CD8-positive, alpha-beta memory T cell (primary cell): ENCODE measurements at regions not wholly inside any gene's neighbourhood (a gene's known extent, or its start where the extent isn't known, plus 50 kb on each side); places are given as distances from the start of the nearest gene placed in this dataset.

ENCODE experiments used
- CTCF ChIA-PET: fragments of 350-600 bp; sonication (Branson Sonifier 250); formaldehyde crosslinking; loops from one replicate; lab custom pipeline; 2021; ENCODE audit warnings: antibody characterized with exemption; lab: Charles Lee
- POLR2A ChIA-PET: fragments of 350-600 bp; sonication (Branson Sonifier 250); formaldehyde crosslinking; loops from one replicate; lab custom pipeline; 2021; ENCODE audit warnings: antibody characterized with exemption; lab: Charles Lee
- DNase-seq, 5 donors: peaks; one replicate each; pipeline versions ENCODE4 v3.0.0 to v3.0.0-alpha.2; 2020 to 2022; ENCODE audit warnings: mixed read lengths in 1 of 5
- H3K27ac ChIP-seq: one replicate; pipeline ENCODE4 v1.7.0; 2013; ENCODE audit warnings: low read depth, mild to moderate bottlenecking, low read length, moderate library complexity
- H3K27me3 ChIP-seq: 2 replicates; pipeline ENCODE4 v1.7.0; 2013; ENCODE audit warnings: low read length, mild to moderate bottlenecking; ENCODE audit not compliant: insufficient read depth, poor library complexity, severe bottlenecking
- H3K36me3 ChIP-seq: 2 replicates; pipeline ENCODE4 v1.7.0; 2013; ENCODE audit warnings: mild to moderate bottlenecking, low read length, moderate library complexity; ENCODE audit not compliant: insufficient read depth
- H3K4me1 ChIP-seq: 2 replicates; pipeline ENCODE4 v1.7.0; 2013; ENCODE audit warnings: mild to moderate bottlenecking, low read length, moderate library complexity; ENCODE audit not compliant: insufficient read depth
- H3K4me3 ChIP-seq: 2 replicates; pipeline ENCODE4 v1.7.0; 2013; ENCODE audit warnings: mild to moderate bottlenecking, low read length
- H3K9me3 ChIP-seq: 2 replicates; pipeline ENCODE4 v1.7.0; 2013; ENCODE audit warnings: mild to moderate bottlenecking, low read length
- H3K27ac Mint-ChIP-seq, 8 donors: one replicate each; pipeline ENCODE4 v1.8.0; 2020 to 2021; ENCODE audit warnings: mixed read lengths in 8 of 8, mild to moderate bottlenecking in 6 of 8, inconsistent platforms in 3 of 8, moderate library complexity in 3 of 8
- H3K27me3 Mint-ChIP-seq, 2 donors: one replicate each; pipeline ENCODE4 v1.8.0; 2020 to 2021; ENCODE audit warnings: mixed read lengths in 2 of 2, mild to moderate bottlenecking in 1 of 2, moderate library complexity in 1 of 2
- H3K36me3 Mint-ChIP-seq, 3 donors: one replicate each; pipeline ENCODE4 v1.8.0; 2020 to 2021; ENCODE audit warnings: mixed read lengths in 3 of 3, inconsistent platforms in 1 of 3, mild to moderate bottlenecking in 1 of 3
- H3K4me1 Mint-ChIP-seq, 3 donors: one replicate each; pipeline ENCODE4 v1.8.0; 2020 to 2021; ENCODE audit warnings: mixed read lengths in 3 of 3, inconsistent platforms in 1 of 3, mild to moderate bottlenecking in 1 of 3
- H3K4me3 Mint-ChIP-seq, 7 donors: one replicate each; pipeline ENCODE4 v1.8.0; 2020 to 2021; ENCODE audit warnings: mixed read lengths in 7 of 7, mild to moderate bottlenecking in 6 of 7, moderate library complexity in 4 of 7, inconsistent platforms in 2 of 7
- H3K9me3 Mint-ChIP-seq, 5 donors: one replicate each; pipeline ENCODE4 v1.8.0; 2020 to 2022; ENCODE audit warnings: mixed read lengths in 5 of 5, mild to moderate bottlenecking in 3 of 5, moderate library complexity in 2 of 5, inconsistent platforms in 1 of 5

DNA sequence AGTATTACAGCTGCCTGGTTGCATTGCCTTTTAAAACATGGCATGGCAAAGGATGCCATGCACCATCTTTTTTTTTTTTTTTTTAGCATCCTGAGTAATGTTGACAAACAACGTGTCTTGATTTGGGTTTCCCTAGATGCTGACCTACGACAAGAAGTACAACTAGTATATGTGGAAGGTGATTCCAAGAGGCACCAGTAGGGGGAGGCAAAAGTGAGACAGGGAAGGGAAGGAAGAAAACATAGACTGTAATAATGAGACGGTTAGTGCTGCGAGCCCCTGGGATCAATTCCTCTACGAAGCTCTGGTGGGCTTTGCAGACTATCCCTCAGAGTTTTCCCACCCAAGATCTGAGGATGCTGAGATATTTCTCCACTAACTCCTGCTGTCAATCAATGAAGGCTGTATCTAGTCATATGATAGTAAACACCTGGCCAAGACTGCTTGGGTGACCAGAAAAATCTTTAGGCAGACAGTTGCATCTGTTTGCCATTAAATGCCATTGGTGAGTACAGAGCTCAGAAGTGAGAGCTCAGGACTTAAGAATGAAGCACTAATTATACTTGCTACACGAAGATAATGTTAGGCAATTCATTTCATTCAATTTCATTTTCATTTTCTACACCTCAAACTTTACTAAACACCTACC lies 458.6 kb upstream of the GOT2 start:
- Mint-ChIP-seq H3K4me3 (no peak overlapping the region), H3K4me1 (no peaks in the 10 kb centered on the region), H3K36me3 (no peaks in the 10 kb centered on the region), H3K27ac (no peak overlapping the region), H3K9me3 (peaks cover 0 to 12% (median 5%) of the 10 kb centered on the region in 5 donors), H3K27me3 (no peaks in the 10 kb centered on the region)
- no peaks in the 10 kb centered on the region for H3K9me3 ChIP-seq
- no peaks in the 10 kb centered on the region for H3K36me3 ChIP-seq
- H3K4me1 ChIP-seq: no peaks in the 10 kb centered on the region
- CTCF ChIA-PET: no interaction called here
- no peak overlapping the region for H3K27ac ChIP-seq
- POLR2A ChIA-PET: no interaction called here
- no peaks in the 10 kb centered on the region for H3K27me3 ChIP-seq
- no peak overlapping the region for H3K4me3 ChIP-seq
- DNase-seq: no peak

DNA sequence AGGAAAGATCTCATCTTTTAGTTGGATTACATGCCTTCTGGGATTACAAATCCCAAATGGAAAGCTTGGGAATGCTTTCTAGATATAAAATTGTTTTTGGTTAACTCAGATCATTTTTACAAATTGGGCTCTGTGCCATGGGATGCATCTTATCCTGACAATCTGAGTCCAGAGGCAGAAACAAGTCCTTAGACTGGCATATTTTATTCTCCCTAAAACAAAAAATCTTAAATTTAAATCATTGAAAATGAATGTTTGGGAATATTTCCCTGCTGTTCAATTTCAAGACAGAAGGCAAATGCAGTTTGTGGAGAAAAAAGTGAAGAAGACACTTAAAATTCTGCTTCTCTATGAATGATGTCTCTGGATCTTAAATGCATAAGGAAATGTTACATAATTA lies 456.6 kb upstream of the GOT2 start:
- no peak overlapping the region for H3K4me3 ChIP-seq
- no peaks in the 10 kb centered on the region for H3K36me3 ChIP-seq
- H3K36me3 Mint-ChIP-seq: no peaks in the 10 kb centered on the region
- H3K27ac Mint-ChIP-seq: no peak overlapping the region
- no peak overlapping the region for H3K4me3 Mint-ChIP-seq
- no peak overlapping the region for H3K27ac ChIP-seq
- CTCF ChIA-PET: no interaction called here
- no peaks in the 10 kb centered on the region for H3K4me1 Mint-ChIP-seq
- POLR2A ChIA-PET: no interaction called here
- H3K9me3 ChIP-seq: no peaks in the 10 kb centered on the region
- H3K9me3 Mint-ChIP-seq: peaks cover 0 to 17% (median 6%) of the 10 kb centered on the region in 5 donors
- H3K27me3 ChIP-seq: no peaks in the 10 kb centered on the region
- DNase-seq: no peak
- H3K4me1 ChIP-seq: no peaks in the 10 kb centered on the region
- H3K27me3 Mint-ChIP-seq: no peaks in the 10 kb centered on the region

DNA sequence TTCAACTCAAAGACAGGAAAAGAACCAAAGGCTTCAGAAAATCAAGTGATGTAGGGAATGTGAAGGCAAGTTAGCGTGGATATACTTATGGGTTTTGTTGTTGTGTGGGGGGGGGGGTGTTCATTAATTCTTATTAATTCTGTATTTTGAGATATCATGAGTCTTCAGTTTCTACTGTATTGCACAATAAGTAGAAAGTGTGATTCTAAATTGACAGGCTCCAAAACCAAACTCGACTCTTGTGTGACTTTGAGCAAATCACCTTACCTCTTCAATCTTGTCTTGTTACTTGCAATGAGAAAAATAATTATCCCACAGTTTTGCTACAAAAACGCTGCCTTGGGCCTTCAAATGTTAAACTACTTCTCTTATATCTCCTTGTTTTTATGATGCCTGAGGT lies 453.9 kb upstream of the GOT2 start:
- H3K27me3 ChIP-seq: no peaks in the 10 kb centered on the region
- no peaks in the 10 kb centered on the region for H3K4me1 ChIP-seq
- POLR2A ChIA-PET: no interaction called here
- DNase-seq: no peak
- peaks cover 3 to 12% (median 4%) of the 10 kb centered on the region in 5 donors for H3K9me3 Mint-ChIP-seq
- CTCF ChIA-PET: no interaction called here
- no peaks in the 10 kb centered on the region for H3K27me3 Mint-ChIP-seq
- no peaks in the 10 kb centered on the region for H3K9me3 ChIP-seq
- no peaks in the 10 kb centered on the region for H3K36me3 Mint-ChIP-seq
- no peak overlapping the region for H3K4me3 ChIP-seq
- H3K27ac ChIP-seq: no peak overlapping the region
- H3K36me3 ChIP-seq: no peaks in the 10 kb centered on the region
- H3K4me3 Mint-ChIP-seq: no peak overlapping the region
- H3K27ac Mint-ChIP-seq: no peak overlapping the region
- no peaks in the 10 kb centered on the region for H3K4me1 Mint-ChIP-seq

DNA sequence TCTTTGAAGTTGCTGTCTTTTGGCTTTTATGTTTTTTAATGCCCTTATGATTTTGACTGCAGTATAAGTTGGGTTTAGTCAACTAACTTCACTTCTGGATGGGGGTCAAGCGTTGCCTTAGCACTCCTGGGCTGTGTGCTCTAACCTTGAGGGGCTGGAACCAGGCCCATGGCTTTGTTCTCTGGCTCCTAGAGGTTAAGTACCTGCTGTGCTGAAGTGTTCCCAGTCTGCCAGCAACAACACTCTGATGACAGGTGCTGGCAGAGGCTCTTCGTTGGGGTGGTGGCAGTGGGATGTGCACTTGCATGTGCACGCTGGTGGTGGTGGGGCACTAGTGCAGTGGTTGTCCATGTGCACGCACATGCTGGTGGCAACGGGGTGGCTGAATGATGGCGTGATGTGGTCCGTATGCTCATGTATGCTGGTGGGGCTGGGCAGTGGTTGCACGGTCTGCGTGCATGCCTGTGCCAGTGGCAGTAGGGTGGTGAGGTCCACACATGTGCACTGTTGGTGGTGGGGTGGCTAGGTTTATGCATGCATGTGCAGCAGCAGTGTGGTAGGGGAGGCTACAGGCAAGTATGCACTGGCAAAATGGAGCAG lies 447.8 kb upstream of the GOT2 start:
- H3K9me3 Mint-ChIP-seq: peaks cover 6 to 20% (median 8%) of the 10 kb centered on the region in 5 donors
- Histone ChIP-seq H3K4me3 (no peak overlapping the region), H3K27ac (no peak overlapping the region), H3K9me3 (no peaks in the 10 kb centered on the region), H3K36me3 (no peaks in the 10 kb centered on the region), H3K27me3 (no peaks in the 10 kb centered on the region), H3K4me1 (no peaks in the 10 kb centered on the region)
- no peaks in the 10 kb centered on the region for H3K36me3 Mint-ChIP-seq
- no peaks in the 10 kb centered on the region for H3K4me1 Mint-ChIP-seq
- ChIA-PET CTCF (no interaction called here), POLR2A (no interaction called here)
- H3K27ac Mint-ChIP-seq: no peak overlapping the region
- DNase-seq: no peak
- no peak overlapping the region for H3K4me3 Mint-ChIP-seq
- H3K27me3 Mint-ChIP-seq: no peaks in the 10 kb centered on the region

DNA sequence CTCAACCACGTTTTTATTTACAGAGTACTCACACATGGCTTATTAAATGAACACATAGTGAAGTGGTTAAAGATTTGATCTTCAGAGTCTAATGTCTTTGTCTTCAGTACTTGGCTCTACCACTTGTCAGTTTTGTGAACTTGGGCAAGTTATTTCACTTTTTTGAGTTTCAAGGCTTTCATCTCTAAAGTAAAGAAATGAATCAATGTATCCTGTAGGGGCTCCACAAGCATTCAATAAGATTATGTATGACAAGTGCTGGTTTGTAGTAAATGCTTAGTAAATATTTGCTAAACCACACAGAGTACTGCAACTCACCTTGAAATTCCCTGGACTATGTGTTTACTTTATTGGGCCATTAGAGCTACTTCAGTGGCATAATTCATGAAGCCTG lies 446.0 kb upstream of the GOT2 start:
- DNase-seq: no peak
- ChIA-PET POLR2A (no interaction called here), CTCF (no interaction called here)
- no peaks in the 10 kb centered on the region for H3K4me1 Mint-ChIP-seq
- Histone ChIP-seq H3K27me3 (no peaks in the 10 kb centered on the region), H3K36me3 (no peaks in the 10 kb centered on the region), H3K4me3 (no peak overlapping the region), H3K27ac (no peak overlapping the region), H3K9me3 (no peaks in the 10 kb centered on the region), H3K4me1 (no peaks in the 10 kb centered on the region)
- H3K27me3 Mint-ChIP-seq: no peaks in the 10 kb centered on the region
- H3K36me3 Mint-ChIP-seq: no peaks in the 10 kb centered on the region
- no peak overlapping the region for H3K4me3 Mint-ChIP-seq
- H3K27ac Mint-ChIP-seq: no peak overlapping the region
- H3K9me3 Mint-ChIP-seq: peaks cover 2 to 16% (median 8%) of the 10 kb centered on the region in 5 donors

DNA sequence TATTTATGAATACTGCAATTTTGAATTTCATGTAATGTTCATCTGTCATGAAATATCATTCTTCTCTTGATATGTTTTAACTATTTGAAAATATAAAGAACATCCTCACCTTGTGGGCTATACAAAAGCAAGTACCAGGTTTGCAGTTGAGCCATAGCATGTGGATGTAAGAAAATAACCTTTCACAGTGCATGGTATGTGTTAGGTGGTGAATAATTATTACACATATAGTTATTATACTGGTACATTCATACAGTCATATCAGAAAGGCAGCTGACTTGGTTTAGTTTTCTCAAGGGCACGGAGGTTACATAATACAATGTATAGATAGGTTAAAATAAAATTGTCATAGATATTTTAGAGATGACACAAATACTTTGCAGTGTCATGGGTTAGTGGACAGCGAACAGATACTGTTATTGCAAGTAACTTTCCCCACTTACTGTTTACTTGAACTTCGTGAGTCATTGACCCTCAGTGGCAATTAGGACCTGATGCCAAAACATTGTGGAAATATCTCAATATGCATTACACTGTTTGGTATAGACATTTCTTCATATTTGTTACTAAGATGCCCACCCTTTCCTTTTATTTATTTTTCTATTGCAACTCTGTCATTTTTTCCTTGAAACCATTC lies 445.4 kb upstream of the GOT2 start:
- peaks cover 2 to 16% (median 8%) of the 10 kb centered on the region in 5 donors for H3K9me3 Mint-ChIP-seq
- CTCF ChIA-PET: no interaction called here
- no peaks in the 10 kb centered on the region for H3K27me3 Mint-ChIP-seq

DNA sequence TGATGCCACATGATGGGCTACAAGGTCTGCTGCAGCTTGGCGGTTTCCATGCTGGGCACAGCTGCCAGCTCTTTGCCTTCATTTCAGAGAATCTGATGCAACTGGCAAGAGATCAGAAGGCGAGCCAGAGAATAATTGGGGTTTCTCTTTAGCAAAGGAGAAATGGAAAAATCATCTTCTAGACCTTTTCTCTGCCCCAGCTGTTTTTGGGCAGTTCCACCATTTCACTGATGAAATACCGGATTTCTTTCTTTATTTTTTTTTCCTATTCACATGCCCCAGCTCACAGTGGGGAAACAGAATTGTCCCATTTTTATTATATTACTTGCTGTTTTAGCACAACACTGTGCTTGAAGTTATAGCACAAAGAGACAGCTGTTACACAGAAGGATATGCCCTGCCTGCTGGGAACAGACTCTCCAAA lies 439.3 kb upstream of the GOT2 start:
- POLR2A ChIA-PET: no interaction called here
- H3K27ac ChIP-seq: no peak overlapping the region
- H3K4me1 ChIP-seq: no peaks in the 10 kb centered on the region
- no peak overlapping the region for H3K4me3 Mint-ChIP-seq
- H3K27ac Mint-ChIP-seq: no peak overlapping the region
- DNase-seq: no peak
- H3K27me3 Mint-ChIP-seq: no peaks in the 10 kb centered on the region
- no peaks in the 10 kb centered on the region for H3K36me3 ChIP-seq
- no peaks in the 10 kb centered on the region for H3K36me3 Mint-ChIP-seq
- no peaks in the 10 kb centered on the region for H3K4me1 Mint-ChIP-seq
- H3K9me3 ChIP-seq: no peaks in the 10 kb centered on the region
- H3K27me3 ChIP-seq: no peaks in the 10 kb centered on the region
- H3K4me3 ChIP-seq: no peak overlapping the region
- CTCF ChIA-PET: no interaction called here
- peaks cover 0 to 14% (median 2%) of the 10 kb centered on the region in 5 donors for H3K9me3 Mint-ChIP-seq

More for the DNA sequence above, 445.4 kb upstream of the GOT2 start:
- Mint-ChIP-seq H3K4me1 (no peaks in the 10 kb centered on the region), H3K36me3 (no peaks in the 10 kb centered on the region), H3K4me3 (no peak overlapping the region), H3K27ac (no peak overlapping the region)
- Histone ChIP-seq H3K36me3 (no peaks in the 10 kb centered on the region), H3K4me3 (no peak overlapping the region), H3K27ac (no peak overlapping the region), H3K9me3 (no peaks in the 10 kb centered on the region), H3K4me1 (no peaks in the 10 kb centered on the region), H3K27me3 (no peaks in the 10 kb centered on the region)
- DNase-seq: no peak
- POLR2A ChIA-PET: no interaction called here

DNA sequence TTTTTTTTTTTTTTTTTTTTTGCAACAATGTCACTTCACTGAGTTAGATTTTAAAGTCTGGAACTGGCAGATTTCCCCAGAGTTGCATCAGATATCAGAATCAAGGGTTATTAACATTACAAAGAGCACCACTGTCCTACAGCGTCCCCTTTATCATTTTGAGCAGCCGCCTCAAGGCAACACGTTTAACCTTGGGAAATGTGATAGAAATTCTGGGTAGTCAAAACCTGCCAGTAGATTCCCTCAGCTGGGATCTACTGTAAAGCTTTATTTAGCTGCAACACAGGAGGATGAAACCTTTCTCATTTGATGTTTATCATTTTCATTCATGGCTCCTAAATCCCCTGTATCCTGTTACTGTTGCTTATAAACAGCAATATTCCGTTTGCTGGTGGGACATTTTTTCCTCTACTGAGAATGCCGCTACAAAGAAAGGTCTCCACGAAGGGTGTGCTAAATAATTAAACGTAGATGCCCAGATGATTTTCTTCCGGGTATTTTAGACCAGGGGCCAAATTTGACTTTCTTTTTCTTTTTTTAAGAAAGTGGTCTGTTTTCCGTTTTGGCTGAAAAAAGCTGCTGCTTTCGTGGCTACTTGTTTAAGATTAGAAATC lies 436.1 kb upstream of the GOT2 start:
- Mint-ChIP-seq H3K4me1 (no peaks in the 10 kb centered on the region), H3K27ac (no peak overlapping the region), H3K36me3 (no peaks in the 10 kb centered on the region)

More for the DNA sequence above, 436.1 kb upstream of the GOT2 start:
- ChIA-PET CTCF (no interaction called here), POLR2A (no interaction called here)
- H3K4me3 ChIP-seq: no peak overlapping the region
- H3K36me3 ChIP-seq: no peaks in the 10 kb centered on the region
- DNase-seq: no peak
- no peaks in the 10 kb centered on the region for H3K4me1 ChIP-seq
- H3K4me3 Mint-ChIP-seq: no peak overlapping the region
- H3K27me3 Mint-ChIP-seq: no peaks in the 10 kb centered on the region
- no peaks in the 10 kb centered on the region for H3K27me3 ChIP-seq
- H3K9me3 Mint-ChIP-seq: peaks cover 0 to 25% (median 2%) of the 10 kb centered on the region in 5 donors
- H3K27ac ChIP-seq: no peak overlapping the region
- no peaks in the 10 kb centered on the region for H3K9me3 ChIP-seq
